Neural crest cell (in vitro differentiated cells): ENCODE measurements at regions not wholly inside any gene's neighbourhood (a gene's known extent, or its start where the extent isn't known, plus 50 kb on each side); places are given as distances from the start of the nearest gene placed in this dataset.

Experiments
- DNase-seq: peaks from one replicate; pipeline ENCODE4 v3.0.0; 2021; ENCODE audit warnings: low read depth, mixed read lengths, low spot score
- H3K27ac Mint-ChIP-seq: one replicate; pipeline ENCODE4 v1.8.0; 2021; ENCODE audit warnings: mild to moderate bottlenecking, mixed read lengths; ENCODE audit not compliant: unreplicated experiment
- H3K27me3 Mint-ChIP-seq: 2 replicates; pipeline ENCODE4 v1.8.0; 2021; ENCODE audit warnings: low read depth, mild to moderate bottlenecking, mixed read lengths
- H3K36me3 Mint-ChIP-seq: 2 replicates; pipeline ENCODE4 v1.8.0; 2021; ENCODE audit warnings: low read depth, mild to moderate bottlenecking, mixed read lengths
- H3K4me1 Mint-ChIP-seq: 2 replicates; pipeline ENCODE4 v1.8.0; 2021; ENCODE audit warnings: mixed read lengths
- H3K4me3 Mint-ChIP-seq: one replicate; pipeline ENCODE4 v1.8.0; 2021; ENCODE audit warnings: mild to moderate bottlenecking, mixed read lengths
- H3K9me3 Mint-ChIP-seq: 2 replicates; pipeline ENCODE4 v1.8.0; 2021; ENCODE audit warnings: mixed read lengths
- CTCF ChIP-seq: fragments of 200-600 bp; sonication (generic); conservative IDR thresholded peaks from 2 replicates; pipeline ENCODE4 v1.5.0; 2021; ENCODE audit warnings: antibody characterized with exemption, mild to moderate bottlenecking

- no peaks in the 10 kb centered on the region for H3K4me1 Mint-ChIP-seq
- no peak for TF ChIP-seq CTCF
- no peak overlapping the region for H3K4me3 Mint-ChIP-seq
- H3K36me3 Mint-ChIP-seq, result no peaks in the 10 kb centered on the region
- H3K27me3 Mint-ChIP-seq, result no peaks in the 10 kb centered on the region
- H3K9me3 Mint-ChIP-seq, result no peaks in the 10 kb centered on the region
- no peak overlapping the region for H3K27ac Mint-ChIP-seq
- DNase-seq, result no peak
These were observed 88.2 kb upstream of the TSC22D1 start for GRCh38 chr13:44664308-44664707.

- Mint-ChIP-seq H3K4me1 (no peaks in the 10 kb centered on the region), H3K36me3 (no peaks in the 10 kb centered on the region), H3K27ac (no peak overlapping the region), H3K9me3 (no peaks in the 10 kb centered on the region), H3K27me3 (no peaks in the 10 kb centered on the region), H3K4me3 (no peak overlapping the region)
- no peak for TF ChIP-seq CTCF
- DNase-seq, result no peak
These were observed 86.4 kb upstream of the TSC22D1 start for GRCh38 chr13:44662515-44662914.

GRCh38 chr13:44661936-44662335, 85.8 kb upstream of the TSC22D1 start:
- H3K27me3 Mint-ChIP-seq, result no peaks in the 10 kb centered on the region
- no peaks in the 10 kb centered on the region for H3K4me1 Mint-ChIP-seq
- H3K4me3 Mint-ChIP-seq, result no peak overlapping the region
- DNase-seq, result no peak
- H3K9me3 Mint-ChIP-seq, result no peaks in the 10 kb centered on the region
- H3K27ac Mint-ChIP-seq, result no peak overlapping the region
- TF ChIP-seq CTCF, result no peak
- H3K36me3 Mint-ChIP-seq, result no peaks in the 10 kb centered on the region

- TF ChIP-seq CTCF, result no peak
- DNase-seq, result no peak
- Mint-ChIP-seq H3K4me3 (no peak overlapping the region), H3K27me3 (no peaks in the 10 kb centered on the region), H3K4me1 (no peaks in the 10 kb centered on the region), H3K9me3 (no peaks in the 10 kb centered on the region), H3K27ac (no peak overlapping the region), H3K36me3 (no peaks in the 10 kb centered on the region)
These were observed 83.9 kb upstream of the TSC22D1 start for GRCh38 chr13:44660050-44660449.

- TF ChIP-seq CTCF, result no peak
- peaks cover 14% of the 10 kb centered on the region for H3K4me1 Mint-ChIP-seq
- no peaks in the 10 kb centered on the region for H3K9me3 Mint-ChIP-seq
- no peak for DNase-seq
- H3K27ac Mint-ChIP-seq, result no peak overlapping the region
- no peaks in the 10 kb centered on the region for H3K36me3 Mint-ChIP-seq
- H3K27me3 Mint-ChIP-seq, result peaks cover 3% of the 10 kb centered on the region
- H3K4me3 Mint-ChIP-seq, result no peak overlapping the region
These were observed 77.0 kb upstream of the TSC22D1 start for GRCh38 chr13:44652962-44653660.
